Upper lobe of left lung (tissue), 6 donors: ENCODE measurements at regions not wholly inside any gene's neighbourhood (a gene's known extent, or its start where the extent isn't known, plus 50 kb on each side); places are given as distances from the start of the nearest gene placed in this dataset.
A peak's percentile ranks its signal among the peaks of the same experiment; 100 is the strongest.

Experiments used
- ATAC-seq, 2 donors: fragments of 200-7000 bp; cut with Tn5 transposase; one replicate each; pipeline ENCODE4 v1.9.1; 2022; ENCODE audit warnings: mild to moderate bottlenecking in 2 of 2, moderate library complexity in 2 of 2; ENCODE audit not compliant: low FRiP score in 2 of 2
- DNase-seq, 2 donors: peaks; one replicate each; pipeline ENCODE4 v3.0.0-alpha.2; 2019 to 2020
- H3K27ac ChIP-seq, 4 donors: fragments of 200-600 bp; sonication (generic); one replicate each; pipeline ENCODE4 v1.5.1; 2016 to 2019
- H3K27me3 ChIP-seq, 4 donors: fragments of 200-600 bp; sonication (generic); one replicate each; pipeline ENCODE4 v1.5.1; 2017 to 2019
- H3K36me3 ChIP-seq, 4 donors: fragments of 200-600 bp; sonication (generic); one replicate each; pipeline ENCODE4 v1.5.1; 2016 to 2019
- H3K4me1 ChIP-seq, 4 donors: fragments of 200-600 bp; sonication (generic); one replicate each; pipeline ENCODE4 v1.5.1; 2018 to 2019
- H3K4me3 ChIP-seq, 4 donors: fragments of 200-600 bp; sonication (generic); one replicate each; pipeline ENCODE4 v1.5.1; 2017 to 2019; ENCODE audit warnings: mild to moderate bottlenecking in 2 of 4, moderate library complexity in 1 of 4
- H3K9me3 ChIP-seq, 4 donors: fragments of 200-600 bp; sonication (generic); one replicate each; pipeline ENCODE4 v1.5.1; 2018 to 2019
- CTCF ChIP-seq, 6 experiments: fragments of 450-650 bp in 4 of 6; fragments of 200-600 bp in 2 of 6; sonication (generic) in 2 of 6; IDR thresholded peaks; one replicate each; pipeline ENCODE4 v1.5.1; 2016 to 2019; ENCODE audit warnings: antibody characterized with exemption in 6 of 6
- EP300 ChIP-seq, 4 donors: sonication (generic); formaldehyde crosslinking; IDR thresholded peaks; one replicate each; pipeline ENCODE4 v1.5.1; 2017; ENCODE audit warnings: antibody characterized with exemption in 4 of 4, control low read depth in 2 of 4
- POLR2A ChIP-seq, 4 donors: fragments of 450-650 bp; IDR thresholded peaks; one replicate each; pipeline ENCODE4 v1.5.1; 2016 to 2017; ENCODE audit warnings: antibody characterized with exemption in 4 of 4, mild to moderate bottlenecking in 2 of 4
- POLR2AphosphoS5 ChIP-seq, 2 donors: sonication (generic); formaldehyde crosslinking; IDR thresholded peaks; one replicate each; pipeline ENCODE4 v1.5.1; 2017; ENCODE audit warnings: antibody characterized with exemption in 2 of 2
- WGBS, 2 donors: methylation state at CpG; one replicate each; pipeline ENCODE4 v1.1.5; 2017 to 2018; 5-methylcytosine and 5-hydroxymethylcytosine counted together
- donor health status: DM: no; HTN: no; CAD: no; lungs with moderate emphysema.
- donor health status: DM: no; HTN: yes; CAD: no; lungs with severe emphysema.

- H3K4me1 ChIP-seq = peaks cover 0 to 19% (median 12%) of the 10 kb centered on the region in 4 donors
- H3K9me3 ChIP-seq = no peaks in the 10 kb centered on the region
- peak overlapping the region in 2 of 4 donors; percentile 36 to 37 for H3K27ac ChIP-seq
- no peak for ATAC-seq
- no peaks in the 10 kb centered on the region for H3K36me3 ChIP-seq
- H3K4me3 ChIP-seq = no peak overlapping the region
- 82 to 83% methylated on average over 8 of the region's 8 CpGs for WGBS, 2 donors
- no peaks in the 10 kb centered on the region for H3K27me3 ChIP-seq
- TF ChIP-seq POLR2A (IDR thresholded peaks at IDR 0.05) (no peak), EP300 (IDR thresholded peaks at IDR 0.05) (no peak), CTCF (IDR thresholded peaks at IDR 0.05) (no peak), POLR2AphosphoS5 (IDR thresholded peaks at IDR 0.05) (no peak)
- DNase-seq = no peak
These were observed 95.3 kb upstream of the GADD45A start for GRCh38 chr1:67589519-67590233.

- H3K27me3 ChIP-seq = no peaks in the 10 kb centered on the region
- no peak for DNase-seq
- peak overlapping the region in 3 of 4 donors; percentile 36 to 52 (median 37) for H3K27ac ChIP-seq
- TF ChIP-seq POLR2AphosphoS5 (IDR thresholded peaks at IDR 0.05) = peak in 1 of 2 donors; percentile 30
- no peak for TF ChIP-seq EP300 (IDR thresholded peaks at IDR 0.05)
- TF ChIP-seq POLR2A (IDR thresholded peaks at IDR 0.05) = no peak
- no peak for TF ChIP-seq CTCF (IDR thresholded peaks at IDR 0.05)
- no peaks in the 10 kb centered on the region for H3K9me3 ChIP-seq
- no peaks in the 10 kb centered on the region for H3K36me3 ChIP-seq
- peak in 1 of 2 donors; percentile 6 for ATAC-seq
- no peak overlapping the region for H3K4me3 ChIP-seq
- 19 to 34% methylated on average over 3 of the region's 3 CpGs for WGBS, 2 donors
- peaks cover 0 to 19% (median 12%) of the 10 kb centered on the region in 4 donors for H3K4me1 ChIP-seq
These were observed 94.7 kb upstream of the GADD45A start for GRCh38 chr1:67590329-67590728.

GRCh38 chr1:67594764-67595163 is 90.2 kb upstream of the GADD45A start:
- WGBS, 2 donors = 94 to 100% methylated on average over 1 to 2 of the region's 2 CpGs
- Histone ChIP-seq H3K4me1 (peaks cover 0 to 12% (median 10%) of the 10 kb centered on the region in 4 donors), H3K36me3 (no peaks in the 10 kb centered on the region), H3K27me3 (no peaks in the 10 kb centered on the region), H3K4me3 (no peak overlapping the region), H3K27ac (no peak overlapping the region), H3K9me3 (no peaks in the 10 kb centered on the region)
- DNase-seq (no peak), ATAC-seq (no peak)
- TF ChIP-seq CTCF (IDR thresholded peaks at IDR 0.05) (no peak), POLR2AphosphoS5 (IDR thresholded peaks at IDR 0.05) (no peak), POLR2A (IDR thresholded peaks at IDR 0.05) (no peak), EP300 (IDR thresholded peaks at IDR 0.05) (no peak)

- DNase-seq = no peak
- WGBS, 2 donors = 74 to 79% methylated on average over 3 of the region's 3 CpGs
- TF ChIP-seq POLR2A (IDR thresholded peaks at IDR 0.05) = no peak
- no peak for TF ChIP-seq POLR2AphosphoS5 (IDR thresholded peaks at IDR 0.05)
- no peak for TF ChIP-seq EP300 (IDR thresholded peaks at IDR 0.05)
- TF ChIP-seq CTCF (IDR thresholded peaks at IDR 0.05) = no peak
- no peaks in the 10 kb centered on the region for H3K9me3 ChIP-seq
- H3K4me1 ChIP-seq = no peaks in the 10 kb centered on the region
- ATAC-seq = no peak
- no peaks in the 10 kb centered on the region for H3K27me3 ChIP-seq
- no peak overlapping the region for H3K4me3 ChIP-seq
- H3K27ac ChIP-seq = no peak overlapping the region
- no peaks in the 10 kb centered on the region for H3K36me3 ChIP-seq
These were observed 88.3 kb upstream of the GADD45A start for GRCh38 chr1:67596674-67597073.

GRCh38 chr1:67597336-67597735 is 87.7 kb upstream of the GADD45A start:
- Histone ChIP-seq H3K27me3 (no peaks in the 10 kb centered on the region), H3K9me3 (no peaks in the 10 kb centered on the region), H3K4me1 (no peaks in the 10 kb centered on the region), H3K27ac (no peak overlapping the region), H3K36me3 (no peaks in the 10 kb centered on the region), H3K4me3 (no peak overlapping the region)
- 64 to 78% methylated on average over 3 of the region's 3 CpGs for WGBS, 2 donors
- TF ChIP-seq EP300 (IDR thresholded peaks at IDR 0.05) (no peak), POLR2A (IDR thresholded peaks at IDR 0.05) (no peak), POLR2AphosphoS5 (IDR thresholded peaks at IDR 0.05) (no peak), CTCF (IDR thresholded peaks at IDR 0.05) (no peak)
- DNase-seq (no peak), ATAC-seq (no peak)
